GM23338 (cell line): ENCODE measurements at regions not wholly inside any gene's neighbourhood (a gene's known extent, or its start where the extent isn't known, plus 50 kb on each side); places are given as distances from the start of the nearest gene placed in this dataset.
"Not testable (repeated sequence)": the region's sequence is repeated elsewhere in the genome, so short reads cannot be mapped to it uniquely, and the experiment has no call there.

Experiments
- ATAC-seq: fragments of 200-7000 bp; cut with Tn5 transposase; 3 replicates; pipeline ENCODE4 v1.9.1; 2020
- DNase-seq: peaks from one replicate; pipeline ENCODE4 v3.0.0-alpha.2; 2015; ENCODE audit warnings: low spot score
- H2AFZ ChIP-seq: fragments of 200-600 bp; sonication (generic); 2 replicates; pipeline ENCODE4 v1.8.0; 2016; ENCODE audit warnings: antibody characterized with exemption, mild to moderate bottlenecking, moderate library complexity
- H3F3A ChIP-seq: fragments of 200-600 bp; sonication (generic); replicated peaks from 2 replicates; pipeline ENCODE4 v1.8.0; 2017; ENCODE audit warnings: antibody characterized with exemption, mixed run types, low read depth
- H3K27ac ChIP-seq: fragments of 200-600 bp; sonication (generic); 2 replicates; pipeline ENCODE4 v1.6.1; 2016; ENCODE audit warnings: low read depth
- H3K27me3 ChIP-seq: fragments of 200-600 bp; sonication (generic); 2 replicates; pipeline ENCODE4 v1.8.0; 2016; ENCODE audit warnings: mild to moderate bottlenecking, mixed run types, moderate library complexity; ENCODE audit not compliant: insufficient read depth
- H3K36me3 ChIP-seq: fragments of 200-600 bp; sonication (generic); 2 replicates; pipeline ENCODE4 v1.8.0; 2016; ENCODE audit warnings: mild to moderate bottlenecking; ENCODE audit not compliant: insufficient read depth
- H3K4me1 ChIP-seq: fragments of 200-600 bp; sonication (generic); 2 replicates; pipeline ENCODE4 v1.8.0; 2016; ENCODE audit warnings: mild to moderate bottlenecking, moderate library complexity; ENCODE audit not compliant: insufficient read depth
- H3K4me2 ChIP-seq: fragments of 200-600 bp; sonication (generic); 2 replicates; pipeline ENCODE4 v1.7.1; 2017; ENCODE audit warnings: mixed run types
- H3K4me3 ChIP-seq: fragments of 200-600 bp; sonication (generic); 2 replicates; pipeline ENCODE4 v1.6.1; 2016; ENCODE audit warnings: mixed run types
- H3K79me2 ChIP-seq: fragments of 200-600 bp; sonication (generic); replicated peaks from 2 replicates; pipeline ENCODE4 v1.8.0; 2017; ENCODE audit warnings: mild to moderate bottlenecking; ENCODE audit not compliant: insufficient read depth
- H3K9me2 ChIP-seq: fragments of 200-600 bp; sonication (generic); 2 replicates; pipeline ENCODE4 v1.8.0; 2017; ENCODE audit not compliant: insufficient read depth
- H4K20me1 ChIP-seq: fragments of 200-600 bp; sonication (generic); replicated peaks from 2 replicates; pipeline ENCODE4 v1.8.0; 2017; ENCODE audit warnings: mild to moderate bottlenecking; ENCODE audit not compliant: insufficient read depth
- H3K27ac Mint-ChIP-seq: 2 replicates; pipeline ENCODE4 v1.8.0; 2020; ENCODE audit warnings: inconsistent platforms, mild to moderate bottlenecking, moderate library complexity, mixed read lengths
- H3K27me3 Mint-ChIP-seq: 3 replicates; pipeline ENCODE4 v1.8.0; 2022; ENCODE audit warnings: low read depth, mild to moderate bottlenecking, moderate library complexity, mixed read lengths, inconsistent platforms; ENCODE audit not compliant: insufficient read depth, poor library complexity
- H3K36me3 Mint-ChIP-seq: 3 replicates; pipeline ENCODE4 v1.8.0; 2021; ENCODE audit warnings: low read depth, mild to moderate bottlenecking, inconsistent platforms, moderate library complexity, mixed read lengths
- H3K4me1 Mint-ChIP-seq: 3 replicates; pipeline ENCODE4 v1.8.0; 2020; ENCODE audit warnings: mild to moderate bottlenecking, inconsistent platforms, mixed read lengths
- H3K4me3 Mint-ChIP-seq: 3 replicates; pipeline ENCODE4 v1.8.0; 2021; ENCODE audit warnings: moderate library complexity, mild to moderate bottlenecking, inconsistent platforms, mixed read lengths
- H3K9me3 Mint-ChIP-seq: 3 replicates; pipeline ENCODE4 v1.8.0; 2020; ENCODE audit warnings: moderate library complexity, mild to moderate bottlenecking, inconsistent platforms, mixed read lengths
- CREB1 ChIP-seq: fragments of 250-450 bp; sonication (Bioruptor Pico); IDR thresholded peaks from 2 replicates; pipeline ENCODE4 v1.5.0; 2020; ENCODE audit warnings: low read depth, mild to moderate bottlenecking, moderate library complexity
- CTCF ChIP-seq, 2 experiments: fragments of 200-600 bp in 1 of 2; sonication (generic) in 1 of 2; conservative IDR thresholded peaks; 2 replicates each; pipeline versions ENCODE4 v1.5.1 to v1.6.1; 2016 to 2017; ENCODE audit warnings: antibody characterized with exemption in 2 of 2, low read depth in 2 of 2, mild to moderate bottlenecking in 2 of 2, moderate library complexity in 1 of 2
- EZH2 ChIP-seq: fragments of 200-600 bp; sonication (generic); IDR thresholded peaks from one replicate; pipeline ENCODE4 v1.8.0; 2017; ENCODE audit warnings: antibody characterized with exemption, mild to moderate bottlenecking, low read depth; ENCODE audit not compliant: unreplicated experiment
- EZH2phosphoT487 ChIP-seq: fragments of 200-600 bp; sonication (generic); IDR thresholded peaks from one replicate; pipeline ENCODE4 v1.8.1; 2018; ENCODE audit warnings: antibody characterized with exemption; ENCODE audit not compliant: unreplicated experiment
- JUNB ChIP-seq: IDR thresholded peaks from one replicate; pipeline ENCODE4 v1.6.1; 2016; ENCODE audit warnings: antibody characterized with exemption; ENCODE audit not compliant: unreplicated experiment
- NANOG ChIP-seq: IDR thresholded peaks from 2 replicates; pipeline ENCODE4 v1.6.1; 2016; ENCODE audit warnings: antibody characterized with exemption, borderline replicate concordance
- POLR2AphosphoS5 ChIP-seq: IDR thresholded peaks from 2 replicates; pipeline ENCODE4 v1.6.1; 2016; ENCODE audit warnings: antibody characterized with exemption, low read depth
- REST ChIP-seq: IDR thresholded peaks from one replicate; pipeline ENCODE4 v1.6.1; 2018; ENCODE audit warnings: antibody characterized with exemption; ENCODE audit not compliant: unreplicated experiment
- STAT1 ChIP-seq: IDR thresholded peaks from one replicate; pipeline ENCODE4 v1.6.1; 2016; ENCODE audit warnings: antibody characterized with exemption; ENCODE audit not compliant: unreplicated experiment
- ZNF114 ChIP-seq: fragments of 250-450 bp; sonication (Bioruptor Pico); IDR thresholded peaks from 2 replicates; pipeline ENCODE4 v1.5.0; 2020; ENCODE audit warnings: mild to moderate bottlenecking, moderate library complexity
- ZNF331 ChIP-seq: fragments of 250-450 bp; sonication (Bioruptor Pico); IDR thresholded peaks from 2 replicates; pipeline ENCODE4 v1.5.0; 2020; ENCODE audit warnings: low read depth, mild to moderate bottlenecking, moderate library complexity
- ZNF462 ChIP-seq: fragments of 250-450 bp; sonication (Bioruptor Pico); IDR thresholded peaks from 2 replicates; pipeline ENCODE4 v1.5.0; 2020; ENCODE audit warnings: mild to moderate bottlenecking, moderate library complexity

GRCh38 chr3:67067251-67067650 lies 69.1 kb downstream of the KBTBD8 start:
- Mint-ChIP-seq H3K27ac (no peak overlapping the region), H3K9me3 (no peaks in the 10 kb centered on the region), H3K4me3 (no peak overlapping the region), H3K36me3 (no peaks in the 10 kb centered on the region), H3K27me3 (peaks cover 1% of the 10 kb centered on the region), H3K4me1 (no peaks in the 10 kb centered on the region)
- no peaks in the 10 kb centered on the region for H3K36me3 ChIP-seq
- H4K20me1 ChIP-seq, result no peaks in the 10 kb centered on the region
- H3K4me2 ChIP-seq, result no peak overlapping the region
- TF ChIP-seq JUNB, result no peak
- TF ChIP-seq ZNF331 (CRISPR knock-in tag), result no peak
- no peak for TF ChIP-seq REST
- TF ChIP-seq EZH2, result no peak
- no peak for TF ChIP-seq ZNF114 (CRISPR knock-in tag)
- TF ChIP-seq CREB1 (CRISPR knock-in tag), result no peak
- TF ChIP-seq STAT1, result no peak
- TF ChIP-seq ZNF462 (CRISPR knock-in tag), result no peak
- no peak for TF ChIP-seq CTCF (conservative IDR thresholded peaks at IDR 0.05; ENCODE audit: low read depth in 2 of 2)
- TF ChIP-seq POLR2AphosphoS5, result no peak
- no peak for TF ChIP-seq EZH2phosphoT487
- no peak for TF ChIP-seq NANOG
- DNase-seq (no peak), ATAC-seq (no peak)
- no peaks in the 10 kb centered on the region for H3K27me3 ChIP-seq
- no peaks in the 10 kb centered on the region for H3F3A ChIP-seq
- no peak overlapping the region for H2AFZ ChIP-seq
- no peaks in the 10 kb centered on the region for H3K9me2 ChIP-seq
- H3K79me2 ChIP-seq, result no peaks in the 10 kb centered on the region
- no peak overlapping the region for H3K27ac ChIP-seq
- no peak overlapping the region for H3K4me3 ChIP-seq
- no peaks in the 10 kb centered on the region for H3K4me1 ChIP-seq

- not testable (repeated sequence) for H3K36me3 Mint-ChIP-seq, H3K27me3 ChIP-seq, DNase-seq, H2AFZ ChIP-seq, ATAC-seq, H3K4me3 ChIP-seq, H3K27me3 Mint-ChIP-seq, H3K4me1 ChIP-seq, H3K4me3 Mint-ChIP-seq, H3K4me2 ChIP-seq, H3K9me2 ChIP-seq, H4K20me1 ChIP-seq, H3K27ac ChIP-seq, H3K36me3 ChIP-seq, H3F3A ChIP-seq, H3K9me3 Mint-ChIP-seq, H3K79me2 ChIP-seq, H3K27ac Mint-ChIP-seq
- peaks cover 10% of the 10 kb centered on the region for H3K4me1 Mint-ChIP-seq
Measured at GRCh38 chr3:67072640-67073039, 74.5 kb downstream of the KBTBD8 start.
